T-helper 2 cell treated with Interferon-gamma antibody and Interleukin-4, amounts not matched to agents 100 ng/mL and 5 ng/mL, for 36 hours (primary cell): ENCODE measurements at regions not wholly inside any gene's neighbourhood (a gene's known extent, or its start where the extent isn't known, plus 50 kb on each side); places are given as distances from the start of the nearest gene placed in this dataset.
"Not testable (repeated sequence)": the region's sequence is repeated elsewhere in the genome, so short reads cannot be mapped to it uniquely, and the experiment has no call there.

Experiments used
- intact Hi-C: fragments of 100-400 bp; cut with micrococcal nuclease; formaldehyde crosslinking; loops from one replicate; pipeline ENCODE4 v1.15.1; 2023

GRCh38 chr5:2110934-2111462 lies 228.3 kb upstream of the IRX4 start:
- intact Hi-C loops: no loop called here

GRCh38 chr5:2110137-2110933 lies 227.6 kb upstream of the IRX4 start:
- intact Hi-C loops: no loop called here

- intact Hi-C loops: no loop called here
Observed at GRCh38 chr5:2109566-2109965, 226.8 kb upstream of the IRX4 start.

GRCh38 chr5:2106721-2107120 lies 224.0 kb upstream of the IRX4 start:
- intact Hi-C loops: no loop called here

GRCh38 chr5:2105141-2105540 lies 222.4 kb upstream of the IRX4 start:
- intact Hi-C loops: no loop called here

- intact Hi-C loops: no loop called here
Observed at GRCh38 chr5:2103940-2104339, 221.2 kb upstream of the IRX4 start.

GRCh38 chr5:2102819-2103776 lies 220.4 kb upstream of the IRX4 start:
- intact Hi-C loops: no loop called here

GRCh38 chr5:2101685-2102084 lies 219.0 kb upstream of the IRX4 start:
- intact Hi-C loops: no loop called here

GRCh38 chr5:2096887-2097505 lies 214.3 kb upstream of the IRX4 start:
- intact Hi-C loops: no loop called here

GRCh38 chr5:2095011-2095410 lies 212.3 kb upstream of the IRX4 start:
- intact Hi-C loops: no loop called here

- intact Hi-C loops: no loop called here
Observed at GRCh38 chr5:2094616-2094995, 211.9 kb upstream of the IRX4 start.

GRCh38 chr5:2093859-2094615 lies 211.3 kb upstream of the IRX4 start:
- intact Hi-C loops: no loop called here

- intact Hi-C loops: no loop called here
Observed at GRCh38 chr5:2091921-2092320, 209.2 kb upstream of the IRX4 start.

GRCh38 chr5:2087980-2088379 lies 205.3 kb upstream of the IRX4 start:
- intact Hi-C loops: no loop called here

- intact Hi-C loops: no loop called here
Observed at GRCh38 chr5:2075365-2075764, 192.6 kb upstream of the IRX4 start.

- intact Hi-C loops: no loop called here
Observed at GRCh38 chr5:2071562-2071961, 188.8 kb upstream of the IRX4 start.

GRCh38 chr5:2070787-2071186 lies 188.1 kb upstream of the IRX4 start:
- intact Hi-C loops: not testable (repeated sequence)

- intact Hi-C loops: no loop called here
Observed at GRCh38 chr5:2068531-2068930, 185.8 kb upstream of the IRX4 start.

GRCh38 chr5:2066373-2066772 lies 183.6 kb upstream of the IRX4 start:
- intact Hi-C loops: no loop called here

GRCh38 chr5:2063380-2063779 lies 180.7 kb upstream of the IRX4 start:
- intact Hi-C loops: not testable (repeated sequence)

GRCh38 chr5:2052687-2053086 lies 170.0 kb upstream of the IRX4 start:
- intact Hi-C loops: no loop called here
